Tibial nerve (tissue), 4 donors: ENCODE measurements at regions not wholly inside any gene's neighbourhood (a gene's known extent, or its start where the extent isn't known, plus 50 kb on each side); places are given as distances from the start of the nearest gene placed in this dataset.

Source experiments
- EP300 ChIP-seq, 2 donors: sonication (generic); formaldehyde crosslinking; IDR thresholded peaks; one replicate each; pipeline ENCODE4 v1.6.1; 2017; ENCODE audit warnings: antibody characterized with exemption in 2 of 2, mild to moderate bottlenecking in 1 of 2
- POLR2A ChIP-seq, 2 donors: fragments of 450-650 bp; IDR thresholded peaks; one replicate each; pipeline ENCODE4 v1.6.1; 2017; ENCODE audit warnings: antibody characterized with exemption in 2 of 2, mild to moderate bottlenecking in 2 of 2, moderate library complexity in 2 of 2
- TF ChIP-seq, protein P1 (sequence below), 5 experiments: fragments of 200-600 bp in 3 of 5; fragments of 450-650 bp in 2 of 5; sonication (generic) in 3 of 5; IDR thresholded peaks; one replicate each; pipeline ENCODE4 v1.5.1; 2016 to 2019; ENCODE audit warnings: antibody characterized with exemption in 5 of 5, mild to moderate bottlenecking in 3 of 5, moderate library complexity in 2 of 5

DNA sequence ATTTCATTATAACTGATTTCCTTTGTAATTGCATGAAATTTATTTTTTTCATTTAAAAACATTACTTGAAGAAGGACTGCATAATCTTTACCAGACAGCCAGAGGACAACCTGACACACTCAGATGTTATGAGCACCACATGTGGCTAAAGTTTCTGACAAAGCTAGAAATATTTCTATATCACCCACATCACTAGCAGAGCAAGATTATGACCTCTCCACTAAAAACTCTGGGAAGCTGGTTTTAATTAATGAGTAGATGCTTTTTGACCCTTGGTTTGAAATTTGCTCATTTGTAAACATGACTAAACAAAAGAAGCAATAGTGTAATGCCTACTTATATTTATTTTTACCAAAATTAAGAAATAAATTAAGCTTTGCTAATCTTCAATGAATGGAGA is 661.5 kb upstream of the EPHA5 start:
- TF ChIP-seq, protein P1, sequence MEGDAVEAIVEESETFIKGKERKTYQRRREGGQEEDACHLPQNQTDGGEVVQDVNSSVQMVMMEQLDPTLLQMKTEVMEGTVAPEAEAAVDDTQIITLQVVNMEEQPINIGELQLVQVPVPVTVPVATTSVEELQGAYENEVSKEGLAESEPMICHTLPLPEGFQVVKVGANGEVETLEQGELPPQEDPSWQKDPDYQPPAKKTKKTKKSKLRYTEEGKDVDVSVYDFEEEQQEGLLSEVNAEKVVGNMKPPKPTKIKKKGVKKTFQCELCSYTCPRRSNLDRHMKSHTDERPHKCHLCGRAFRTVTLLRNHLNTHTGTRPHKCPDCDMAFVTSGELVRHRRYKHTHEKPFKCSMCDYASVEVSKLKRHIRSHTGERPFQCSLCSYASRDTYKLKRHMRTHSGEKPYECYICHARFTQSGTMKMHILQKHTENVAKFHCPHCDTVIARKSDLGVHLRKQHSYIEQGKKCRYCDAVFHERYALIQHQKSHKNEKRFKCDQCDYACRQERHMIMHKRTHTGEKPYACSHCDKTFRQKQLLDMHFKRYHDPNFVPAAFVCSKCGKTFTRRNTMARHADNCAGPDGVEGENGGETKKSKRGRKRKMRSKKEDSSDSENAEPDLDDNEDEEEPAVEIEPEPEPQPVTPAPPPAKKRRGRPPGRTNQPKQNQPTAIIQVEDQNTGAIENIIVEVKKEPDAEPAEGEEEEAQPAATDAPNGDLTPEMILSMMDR (IDR thresholded peaks at IDR 0.05) = no peak
- TF ChIP-seq POLR2A (IDR thresholded peaks at IDR 0.05) (no peak), EP300 (IDR thresholded peaks at IDR 0.05) (no peak)
